AG10803 (cell line): ENCODE measurements at regions not wholly inside any gene's neighbourhood (a gene's known extent, or its start where the extent isn't known, plus 50 kb on each side); places are given as distances from the start of the nearest gene placed in this dataset.

Source experiments
- DNase-seq: peaks from one replicate; pipeline ENCODE4 v3.0.0; 2010; ENCODE audit warnings: low read depth
- H3K4me3 ChIP-seq: 2 replicates; pipeline ENCODE4 v1.5.1; 2011; ENCODE audit warnings: mild to moderate bottlenecking, low read length, control low read depth
- CTCF ChIP-seq: conservative IDR thresholded peaks from 2 replicates; pipeline ENCODE4 v1.5.1; 2011; ENCODE audit warnings: mild to moderate bottlenecking, low read length, control low read depth, inconsistent platforms

- DNase-seq: peak; percentile 8
- no peak overlapping the region for H3K4me3 ChIP-seq
- TF ChIP-seq CTCF: peak; percentile 47
Measured at GRCh38 chr1:29379443-29380073, 143.2 kb downstream of the PTPRU start.
